HG03565 (cell line): ENCODE measurements at regions not wholly inside any gene's neighbourhood (a gene's known extent, or its start where the extent isn't known, plus 50 kb on each side); places are given as distances from the start of the nearest gene placed in this dataset.
"Not testable (repeated sequence)": the region's sequence is repeated elsewhere in the genome, so short reads cannot be mapped to it uniquely, and the experiment has no call there.

ENCODE experiments used
- ATAC-seq: cut with Tn5 transposase; IDR thresholded peaks from one replicate; pipeline ENCODE4 v1.9.1; 2021; ENCODE audit warnings: mild to moderate bottlenecking, moderate library complexity; ENCODE audit not compliant: unreplicated experiment

GRCh38 chr17:71168053-71168741 is 952.6 kb upstream of the SOX9 start:
- no peak for ATAC-seq

- no peak for ATAC-seq
These were observed 950.8 kb upstream of the SOX9 start for GRCh38 chr17:71170070-71170469.

GRCh38 chr17:71171270-71171669 is 949.5 kb upstream of the SOX9 start:
- ATAC-seq = no peak

- no peak for ATAC-seq
These were observed 946.8 kb upstream of the SOX9 start for GRCh38 chr17:71173991-71174390.

- ATAC-seq = no peak
These were observed 944.5 kb upstream of the SOX9 start for GRCh38 chr17:71176331-71176730.

GRCh38 chr17:71176928-71177443 is 943.8 kb upstream of the SOX9 start:
- ATAC-seq = no peak

- ATAC-seq = no peak
These were observed 939.9 kb upstream of the SOX9 start for GRCh38 chr17:71180801-71181385.

GRCh38 chr17:71183066-71183660 is 937.7 kb upstream of the SOX9 start:
- ATAC-seq = no peak

- ATAC-seq = no peak
These were observed 936.1 kb upstream of the SOX9 start for GRCh38 chr17:71184716-71185115.

GRCh38 chr17:71187145-71187878 is 933.5 kb upstream of the SOX9 start:
- no peak for ATAC-seq

GRCh38 chr17:71188811-71189492 is 931.9 kb upstream of the SOX9 start:
- ATAC-seq = no peak

- no peak for ATAC-seq
These were observed 931.4 kb upstream of the SOX9 start for GRCh38 chr17:71189493-71189831.

GRCh38 chr17:71192039-71192555 is 928.7 kb upstream of the SOX9 start:
- no peak for ATAC-seq

GRCh38 chr17:71192848-71193247 is 928.0 kb upstream of the SOX9 start:
- no peak for ATAC-seq

- ATAC-seq = no peak
These were observed 920.2 kb upstream of the SOX9 start for GRCh38 chr17:71200597-71200996.

GRCh38 chr17:71201639-71202038 is 919.2 kb upstream of the SOX9 start:
- no peak for ATAC-seq

- ATAC-seq = no peak
These were observed 918.4 kb upstream of the SOX9 start for GRCh38 chr17:71202449-71202848.

- ATAC-seq = no peak
These were observed 916.9 kb upstream of the SOX9 start for GRCh38 chr17:71203953-71204352.

GRCh38 chr17:71205951-71206350 is 914.9 kb upstream of the SOX9 start:
- not testable (repeated sequence) for ATAC-seq

GRCh38 chr17:71208111-71208704 is 912.6 kb upstream of the SOX9 start:
- ATAC-seq = no peak
